IMR-90 (cell line): ENCODE measurements at regions not wholly inside any gene's neighbourhood (a gene's known extent, or its start where the extent isn't known, plus 50 kb on each side); places are given as distances from the start of the nearest gene placed in this dataset.

Experiments
- ATAC-seq: fragments of 200-7000 bp; cut with Tn5 transposase; 2 replicates; pipeline ENCODE4 v1.9.1; 2020; ENCODE audit warnings: low read depth, mild to moderate bottlenecking, moderate library complexity
- BruUV-seq: library from RNA; stranded (reverse); fragments of 400-500 nt; replicated peaks from 2 replicates; lab custom pipeline; 2021; lab: Mats Ljungman, UMichigan
- CTCF ChIA-PET: fragments of 300-600 bp; formaldehyde crosslinking; extraction: SDS; loops from one replicate; lab custom pipeline; 2021; ENCODE audit warnings: antibody characterized with exemption; lab: Yijun Ruan, JAX
- POLR2A ChIA-PET: fragments of 300-600 bp; sonication (Branson Sonifier 250); formaldehyde crosslinking; loops from one replicate; lab custom pipeline; 2022; ENCODE audit warnings: antibody characterized with exemption; ENCODE audit not compliant: unreplicated experiment; lab: Charles Lee
- DNase-seq: peaks from one replicate; pipeline ENCODE4 v3.0.0; 2013
- H2AFZ ChIP-seq: replicated peaks from 2 replicates; pipeline ENCODE3; 2013; ENCODE audit warnings: low read length, mild to moderate bottlenecking; ENCODE audit not compliant: poor library complexity
- H2AK5ac ChIP-seq: 2 replicates; pipeline ENCODE4 v1.6.1; 2013; ENCODE audit warnings: low read depth, low read length, inconsistent platforms
- H2AK9ac ChIP-seq: replicated peaks from 2 replicates; pipeline ENCODE3; 2013; ENCODE audit warnings: mild to moderate bottlenecking, low read depth, low read length, moderate library complexity; ENCODE audit not compliant: poor library complexity
- H2BK120ac ChIP-seq: 2 replicates; pipeline ENCODE4 v1.6.1; 2013; ENCODE audit warnings: low read depth, low read length, inconsistent platforms
- H2BK15ac ChIP-seq: 3 replicates; pipeline ENCODE4 v1.6.1; 2013; ENCODE audit warnings: low read depth, low read length, inconsistent platforms
- H2BK20ac ChIP-seq: 2 replicates; pipeline ENCODE4 v1.6.1; 2013; ENCODE audit warnings: low read depth, mild to moderate bottlenecking, inconsistent platforms, low read length, moderate library complexity
- H2BK5ac ChIP-seq: 2 replicates; pipeline ENCODE4 v1.6.1; 2013; ENCODE audit warnings: mild to moderate bottlenecking, low read depth, low read length, inconsistent platforms; ENCODE audit not compliant: poor library complexity, severe bottlenecking
- H3K14ac ChIP-seq: replicated peaks from 2 replicates; pipeline ENCODE4 v1.6.1; 2013; ENCODE audit warnings: low read depth, low read length, inconsistent platforms
- H3K18ac ChIP-seq: 2 replicates; pipeline ENCODE4 v1.6.1; 2013; ENCODE audit warnings: low read depth, low read length, control low read depth
- H3K23ac ChIP-seq: 2 replicates; pipeline ENCODE4 v1.6.1; 2013; ENCODE audit warnings: low read depth, low read length, inconsistent platforms
- H3K27ac ChIP-seq: 2 replicates; pipeline ENCODE4 v1.5.1; 2013; ENCODE audit warnings: mild to moderate bottlenecking, control low read depth, low read length; ENCODE audit not compliant: insufficient read depth
- H3K27me3 ChIP-seq: 2 replicates; pipeline ENCODE4 v1.6.1; 2013; ENCODE audit warnings: low read length; ENCODE audit not compliant: control insufficient read depth, insufficient read depth
- H3K36me3 ChIP-seq: 2 replicates; pipeline ENCODE4 v1.6.1; 2013; ENCODE audit warnings: low read length, mixed read lengths; ENCODE audit not compliant: control insufficient read depth, insufficient read depth
- H3K4ac ChIP-seq: 2 replicates; pipeline ENCODE4 v1.6.1; 2013; ENCODE audit warnings: low read depth, low read length, inconsistent platforms
- H3K4me1 ChIP-seq: 2 replicates; pipeline ENCODE4 v1.6.1; 2013; ENCODE audit warnings: low read length, mixed read lengths; ENCODE audit not compliant: control insufficient read depth, insufficient read depth
- H3K4me2 ChIP-seq: 2 replicates; pipeline ENCODE4 v1.6.1; 2013; ENCODE audit warnings: low read depth, mild to moderate bottlenecking, control low read depth, low read length, moderate library complexity
- H3K4me3 ChIP-seq: 2 replicates; pipeline ENCODE4 v1.5.1; 2013; ENCODE audit warnings: low read depth, mild to moderate bottlenecking, control low read depth, low read length, moderate library complexity; ENCODE audit not compliant: insufficient read depth
- H3K56ac ChIP-seq: 2 replicates; pipeline ENCODE4 v1.6.1; 2013; ENCODE audit warnings: low read length, inconsistent platforms; ENCODE audit not compliant: insufficient read depth; ENCODE audit errors: extremely low read depth
- H3K79me1 ChIP-seq, 2 experiments: 2 replicates each; pipeline ENCODE4 v1.6.1; 2013; ENCODE audit warnings: low read length in 2 of 2, inconsistent platforms in 1 of 2, low read depth in 1 of 2
- H3K9ac ChIP-seq: 2 replicates; pipeline ENCODE4 v1.6.1; 2013; ENCODE audit warnings: low read depth, low read length, control low read depth
- H3K9me1 ChIP-seq: 2 replicates; pipeline ENCODE4 v1.6.1; 2013; ENCODE audit warnings: low read length, inconsistent platforms; ENCODE audit not compliant: insufficient read depth
- H3K9me3 ChIP-seq: 2 replicates; pipeline ENCODE4 v1.6.1; 2013; ENCODE audit warnings: low read length; ENCODE audit not compliant: control insufficient read depth, insufficient read depth
- H4K20me1 ChIP-seq: 2 replicates; pipeline ENCODE4 v1.6.1; 2013; ENCODE audit warnings: low read length, inconsistent platforms; ENCODE audit not compliant: insufficient read depth
- H4K5ac ChIP-seq: 2 replicates; pipeline ENCODE4 v1.6.1; 2013; ENCODE audit warnings: mild to moderate bottlenecking, low read depth, low read length, control low read depth
- H4K8ac ChIP-seq, 2 experiments: 2 replicates each; pipeline ENCODE4 v1.6.1; 2013; ENCODE audit warnings: low read depth in 2 of 2, low read length in 2 of 2, control low read depth in 1 of 2, inconsistent platforms in 1 of 2
- H4K91ac ChIP-seq: 2 replicates; pipeline ENCODE4 v1.6.1; 2013; ENCODE audit warnings: low read depth, low read length, inconsistent platforms; ENCODE audit not compliant: insufficient read depth
- CEBPB ChIP-seq: IDR thresholded peaks from 2 replicates; pipeline ENCODE4 v1.6.1; 2012; ENCODE audit warnings: low read depth, low read length, improper control_type of control experiment
- FOS ChIP-seq: fragments of 150-350 bp; IDR thresholded peaks from 2 replicates; pipeline ENCODE4 v1.6.1; 2016; ENCODE audit warnings: low read depth, low read length
- NFE2L2 ChIP-seq: fragments of 150-350 bp; IDR thresholded peaks from 2 replicates; pipeline ENCODE4 v1.6.1; 2016; ENCODE audit warnings: low read depth, mild to moderate bottlenecking, low read length
- WGBS, 2 experiments: methylation state at CpG; one replicate each; pipeline versions ENCODE4 v1.1.5 to v1.1.7; 2013; ENCODE audit warnings: missing lambda C conversion rate in 2 of 2; ENCODE audit not compliant: insufficient read length in 1 of 2; ENCODE audit errors: extremely low coverage in 2 of 2; 5-methylcytosine and 5-hydroxymethylcytosine counted together
- dilution Hi-C: fragments of 300-500 bp; cut with HindIII; formaldehyde crosslinking; loops from one replicate; pipeline ENCODE4 v1.14.3; 2018; ENCODE audit warnings: low sequenced_read_pairs; ENCODE audit not compliant: unreplicated experiment
- in situ Hi-C: fragments of 300-500 bp; cut with MboI; formaldehyde crosslinking; loops from 3 replicates; pipeline ENCODE4 v1.14.3; 2019; ENCODE audit warnings: low sequenced_read_pairs, inconsistent platforms, mixed read lengths
- intact Hi-C: fragments of 100-400 bp; cut with micrococcal nuclease; formaldehyde crosslinking; loops from 2 replicates; pipeline ENCODE4 v1.10.0; 2022
- TF ChIP-seq, protein P1 (sequence below): fragments of 150-350 bp; IDR thresholded peaks from 2 replicates; pipeline ENCODE4 v1.6.1; 2016; ENCODE audit warnings: low read depth, mild to moderate bottlenecking, low read length, moderate library complexity, borderline replicate concordance

- Histone ChIP-seq H3K79me1 (no peaks in the 10 kb centered on the region), H3K14ac (no peak overlapping the region), H3K9me3 (no peaks in the 10 kb centered on the region; the same call in 1 of the 2 replicates), H4K8ac (no peak overlapping the region), H3K4me3 (no peak overlapping the region), H2BK5ac (no peak overlapping the region), H3K23ac (no peak overlapping the region), H4K91ac (no peak overlapping the region), H3K4me2 (no peak overlapping the region), H3K27ac (no peak overlapping the region), H3K9me1 (no peaks in the 10 kb centered on the region), H2AFZ (no peak overlapping the region), H3K36me3 (no peaks in the 10 kb centered on the region), H3K56ac (no peak overlapping the region), H3K4ac (no peak overlapping the region), H3K27me3 (no peaks in the 10 kb centered on the region), H3K9ac (no peak overlapping the region), H4K20me1 (no peaks in the 10 kb centered on the region), H3K4me1 (no peaks in the 10 kb centered on the region), H4K5ac (no peak overlapping the region), H2AK9ac (no peak overlapping the region), H3K18ac (no peak overlapping the region), H2AK5ac (no peak overlapping the region), H2BK120ac (no peak overlapping the region), H2BK20ac (no peak overlapping the region), H2BK15ac (no peak overlapping the region)
- TF ChIP-seq FOS (no peak), CEBPB (no peak), NFE2L2 (no peak)
- TF ChIP-seq, protein P1, sequence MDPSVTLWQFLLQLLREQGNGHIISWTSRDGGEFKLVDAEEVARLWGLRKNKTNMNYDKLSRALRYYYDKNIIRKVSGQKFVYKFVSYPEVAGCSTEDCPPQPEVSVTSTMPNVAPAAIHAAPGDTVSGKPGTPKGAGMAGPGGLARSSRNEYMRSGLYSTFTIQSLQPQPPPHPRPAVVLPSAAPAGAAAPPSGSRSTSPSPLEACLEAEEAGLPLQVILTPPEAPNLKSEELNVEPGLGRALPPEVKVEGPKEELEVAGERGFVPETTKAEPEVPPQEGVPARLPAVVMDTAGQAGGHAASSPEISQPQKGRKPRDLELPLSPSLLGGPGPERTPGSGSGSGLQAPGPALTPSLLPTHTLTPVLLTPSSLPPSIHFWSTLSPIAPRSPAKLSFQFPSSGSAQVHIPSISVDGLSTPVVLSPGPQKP = no peak
- ChIA-PET CTCF (no interaction called here), POLR2A (no interaction called here)
- in situ Hi-C loops = no loop called here
- DNase-seq = no peak
- dilution Hi-C loops = no loop called here
- no TSS peak for BruUV-seq
- intact Hi-C loops = no loop called here
- no peak for ATAC-seq
- no CpG with 5 or more reads among the region's 2 CpGs for WGBS, 2 experiments
Observed at GRCh38 chr2:193199322-193199721, 1004.6 kb upstream of the TMEFF2 start.
